GM18511 (cell line): ENCODE measurements at regions not wholly inside any gene's neighbourhood (a gene's known extent, or its start where the extent isn't known, plus 50 kb on each side); places are given as distances from the start of the nearest gene placed in this dataset.
A peak's percentile ranks its signal among the peaks of the same experiment; 100 is the strongest.

Source experiments
- ATAC-seq: cut with Tn5 transposase; IDR thresholded peaks from one replicate; pipeline ENCODE4 v1.9.1; 2021; ENCODE audit warnings: mild to moderate bottlenecking, moderate library complexity; ENCODE audit not compliant: unreplicated experiment

GRCh38 chr6:71585472-71585871 lies 296.9 kb downstream of the OGFRL1 start:
- no peak for ATAC-seq

GRCh38 chr6:71588490-71588889 lies 297.9 kb upstream of the RIMS1 start:
- ATAC-seq = no peak

GRCh38 chr6:71589254-71589653 lies 297.1 kb upstream of the RIMS1 start:
- no peak for ATAC-seq

GRCh38 chr6:71592643-71593042 lies 293.7 kb upstream of the RIMS1 start:
- ATAC-seq = no peak

GRCh38 chr6:71599359-71599758 lies 287.0 kb upstream of the RIMS1 start:
- ATAC-seq = no peak

GRCh38 chr6:71602385-71603007 lies 283.9 kb upstream of the RIMS1 start:
- ATAC-seq = no peak

GRCh38 chr6:71603021-71603420 lies 283.3 kb upstream of the RIMS1 start:
- no peak for ATAC-seq

GRCh38 chr6:71608646-71609045 lies 277.7 kb upstream of the RIMS1 start:
- no peak for ATAC-seq

- ATAC-seq = no peak
These were observed 266.5 kb upstream of the RIMS1 start for GRCh38 chr6:71619836-71620235.

GRCh38 chr6:71621918-71622519 lies 264.3 kb upstream of the RIMS1 start:
- peak; percentile 56 for ATAC-seq

- no peak for ATAC-seq
These were observed 244.2 kb upstream of the RIMS1 start for GRCh38 chr6:71642120-71642519.

GRCh38 chr6:71642793-71643192 lies 243.6 kb upstream of the RIMS1 start:
- ATAC-seq = no peak

GRCh38 chr6:71645299-71645698 lies 241.1 kb upstream of the RIMS1 start:
- ATAC-seq = no peak

- no peak for ATAC-seq
These were observed 236.4 kb upstream of the RIMS1 start for GRCh38 chr6:71649915-71650314.

- ATAC-seq = no peak
These were observed 234.7 kb upstream of the RIMS1 start for GRCh38 chr6:71651636-71652035.

- ATAC-seq = no peak
These were observed 230.2 kb upstream of the RIMS1 start for GRCh38 chr6:71656121-71656520.

GRCh38 chr6:71665931-71666330 lies 220.4 kb upstream of the RIMS1 start:
- ATAC-seq = no peak

- ATAC-seq = no peak
These were observed 213.5 kb upstream of the RIMS1 start for GRCh38 chr6:71672876-71673275.

GRCh38 chr6:71675386-71675785 lies 211.0 kb upstream of the RIMS1 start:
- ATAC-seq = no peak

GRCh38 chr6:71676298-71676697 lies 210.1 kb upstream of the RIMS1 start:
- ATAC-seq = no peak

- ATAC-seq = no peak
These were observed 208.3 kb upstream of the RIMS1 start for GRCh38 chr6:71678091-71678490.

GRCh38 chr6:71681234-71681867 lies 205.0 kb upstream of the RIMS1 start:
- no peak for ATAC-seq
